SK-N-MC (cell line): ENCODE measurements at regions not wholly inside any gene's neighbourhood (a gene's known extent, or its start where the extent isn't known, plus 50 kb on each side); places are given as distances from the start of the nearest gene placed in this dataset.

Experiments
- EZH2 ChIP-seq: fragments of 200-600 bp; sonication (generic); IDR thresholded peaks from one replicate; pipeline ENCODE4 v1.6.1; 2017; ENCODE audit warnings: antibody characterized with exemption
- FOXP2 ChIP-seq: optimal IDR thresholded peaks from 2 replicates; pipeline ENCODE3; 2011; ENCODE audit warnings: mild to moderate bottlenecking, moderate library complexity; ENCODE audit not compliant: insufficient read depth; ENCODE audit errors: extremely low read length, control extremely low read depth
- POLR2AphosphoS5 ChIP-seq: IDR thresholded peaks from 2 replicates; pipeline ENCODE4 v1.6.1; 2012; ENCODE audit warnings: mild to moderate bottlenecking, low read depth, low read length, borderline replicate concordance

GRCh38 chr10:57008189-57008588, 647.1 kb upstream of the ZWINT start:
- no peak for TF ChIP-seq EZH2
- TF ChIP-seq POLR2AphosphoS5 = no peak
- no peak for TF ChIP-seq FOXP2
